IMR-90 (cell line): ENCODE measurements at regions not wholly inside any gene's neighbourhood (a gene's known extent, or its start where the extent isn't known, plus 50 kb on each side); places are given as distances from the start of the nearest gene placed in this dataset.

Experiments
- ATAC-seq: fragments of 200-7000 bp; cut with Tn5 transposase; 2 replicates; pipeline ENCODE4 v1.9.1; 2020; ENCODE audit warnings: low read depth, mild to moderate bottlenecking, moderate library complexity
- BruUV-seq: library from RNA; stranded (reverse); fragments of 400-500 nt; replicated peaks from 2 replicates; lab custom pipeline; 2021; lab: Mats Ljungman, UMichigan
- CTCF ChIA-PET: fragments of 300-600 bp; formaldehyde crosslinking; extraction: SDS; loops from one replicate; lab custom pipeline; 2021; ENCODE audit warnings: antibody characterized with exemption; lab: Yijun Ruan, JAX
- POLR2A ChIA-PET: fragments of 300-600 bp; sonication (Branson Sonifier 250); formaldehyde crosslinking; loops from one replicate; lab custom pipeline; 2022; ENCODE audit warnings: antibody characterized with exemption; ENCODE audit not compliant: unreplicated experiment; lab: Charles Lee
- DNase-seq: peaks from one replicate; pipeline ENCODE4 v3.0.0; 2013
- H2AFZ ChIP-seq: replicated peaks from 2 replicates; pipeline ENCODE3; 2013; ENCODE audit warnings: low read length, mild to moderate bottlenecking; ENCODE audit not compliant: poor library complexity
- H2AK5ac ChIP-seq: 2 replicates; pipeline ENCODE4 v1.6.1; 2013; ENCODE audit warnings: low read depth, low read length, inconsistent platforms
- H2AK9ac ChIP-seq: replicated peaks from 2 replicates; pipeline ENCODE3; 2013; ENCODE audit warnings: mild to moderate bottlenecking, low read depth, low read length, moderate library complexity; ENCODE audit not compliant: poor library complexity
- H2BK120ac ChIP-seq: 2 replicates; pipeline ENCODE4 v1.6.1; 2013; ENCODE audit warnings: low read depth, low read length, inconsistent platforms
- H2BK15ac ChIP-seq: 3 replicates; pipeline ENCODE4 v1.6.1; 2013; ENCODE audit warnings: low read depth, low read length, inconsistent platforms
- H2BK20ac ChIP-seq: 2 replicates; pipeline ENCODE4 v1.6.1; 2013; ENCODE audit warnings: low read depth, mild to moderate bottlenecking, inconsistent platforms, low read length, moderate library complexity
- H2BK5ac ChIP-seq: 2 replicates; pipeline ENCODE4 v1.6.1; 2013; ENCODE audit warnings: mild to moderate bottlenecking, low read depth, low read length, inconsistent platforms; ENCODE audit not compliant: poor library complexity, severe bottlenecking
- H3K14ac ChIP-seq: replicated peaks from 2 replicates; pipeline ENCODE4 v1.6.1; 2013; ENCODE audit warnings: low read depth, low read length, inconsistent platforms
- H3K18ac ChIP-seq: 2 replicates; pipeline ENCODE4 v1.6.1; 2013; ENCODE audit warnings: low read depth, low read length, control low read depth
- H3K23ac ChIP-seq: 2 replicates; pipeline ENCODE4 v1.6.1; 2013; ENCODE audit warnings: low read depth, low read length, inconsistent platforms
- H3K27ac ChIP-seq: 2 replicates; pipeline ENCODE4 v1.5.1; 2013; ENCODE audit warnings: mild to moderate bottlenecking, control low read depth, low read length; ENCODE audit not compliant: insufficient read depth
- H3K27me3 ChIP-seq: 2 replicates; pipeline ENCODE4 v1.6.1; 2013; ENCODE audit warnings: low read length; ENCODE audit not compliant: control insufficient read depth, insufficient read depth
- H3K36me3 ChIP-seq: 2 replicates; pipeline ENCODE4 v1.6.1; 2013; ENCODE audit warnings: low read length, mixed read lengths; ENCODE audit not compliant: control insufficient read depth, insufficient read depth
- H3K4ac ChIP-seq: 2 replicates; pipeline ENCODE4 v1.6.1; 2013; ENCODE audit warnings: low read depth, low read length, inconsistent platforms
- H3K4me1 ChIP-seq: 2 replicates; pipeline ENCODE4 v1.6.1; 2013; ENCODE audit warnings: low read length, mixed read lengths; ENCODE audit not compliant: control insufficient read depth, insufficient read depth
- H3K4me2 ChIP-seq: 2 replicates; pipeline ENCODE4 v1.6.1; 2013; ENCODE audit warnings: low read depth, mild to moderate bottlenecking, control low read depth, low read length, moderate library complexity
- H3K4me3 ChIP-seq: 2 replicates; pipeline ENCODE4 v1.5.1; 2013; ENCODE audit warnings: low read depth, mild to moderate bottlenecking, control low read depth, low read length, moderate library complexity; ENCODE audit not compliant: insufficient read depth
- H3K56ac ChIP-seq: 2 replicates; pipeline ENCODE4 v1.6.1; 2013; ENCODE audit warnings: low read length, inconsistent platforms; ENCODE audit not compliant: insufficient read depth; ENCODE audit errors: extremely low read depth
- H3K79me1 ChIP-seq, 2 experiments: 2 replicates each; pipeline ENCODE4 v1.6.1; 2013; ENCODE audit warnings: low read length in 2 of 2, inconsistent platforms in 1 of 2, low read depth in 1 of 2
- H3K9ac ChIP-seq: 2 replicates; pipeline ENCODE4 v1.6.1; 2013; ENCODE audit warnings: low read depth, low read length, control low read depth
- H3K9me1 ChIP-seq: 2 replicates; pipeline ENCODE4 v1.6.1; 2013; ENCODE audit warnings: low read length, inconsistent platforms; ENCODE audit not compliant: insufficient read depth
- H3K9me3 ChIP-seq: 2 replicates; pipeline ENCODE4 v1.6.1; 2013; ENCODE audit warnings: low read length; ENCODE audit not compliant: control insufficient read depth, insufficient read depth
- H4K20me1 ChIP-seq: 2 replicates; pipeline ENCODE4 v1.6.1; 2013; ENCODE audit warnings: low read length, inconsistent platforms; ENCODE audit not compliant: insufficient read depth
- H4K5ac ChIP-seq: 2 replicates; pipeline ENCODE4 v1.6.1; 2013; ENCODE audit warnings: mild to moderate bottlenecking, low read depth, low read length, control low read depth
- H4K8ac ChIP-seq, 2 experiments: 2 replicates each; pipeline ENCODE4 v1.6.1; 2013; ENCODE audit warnings: low read depth in 2 of 2, low read length in 2 of 2, control low read depth in 1 of 2, inconsistent platforms in 1 of 2
- H4K91ac ChIP-seq: 2 replicates; pipeline ENCODE4 v1.6.1; 2013; ENCODE audit warnings: low read depth, low read length, inconsistent platforms; ENCODE audit not compliant: insufficient read depth
- BHLHE40 ChIP-seq: fragments of 150-350 bp; IDR thresholded peaks from 2 replicates; pipeline ENCODE4 v1.6.1; 2016; ENCODE audit warnings: mild to moderate bottlenecking, low read depth, low read length
- CEBPB ChIP-seq: IDR thresholded peaks from 2 replicates; pipeline ENCODE4 v1.6.1; 2012; ENCODE audit warnings: low read depth, low read length, improper control_type of control experiment
- CHD1 ChIP-seq: IDR thresholded peaks from 2 replicates; pipeline ENCODE4 v1.6.1; 2012; ENCODE audit warnings: low read depth, low read length, improper control_type of control experiment
- FOS ChIP-seq: fragments of 150-350 bp; IDR thresholded peaks from 2 replicates; pipeline ENCODE4 v1.6.1; 2016; ENCODE audit warnings: low read depth, low read length
- MAFK ChIP-seq: IDR thresholded peaks from 2 replicates; pipeline ENCODE4 v1.6.1; 2012; ENCODE audit warnings: low read depth, low read length, improper control_type of control experiment
- MAZ ChIP-seq: IDR thresholded peaks from 2 replicates; pipeline ENCODE4 v1.6.1; 2012; ENCODE audit warnings: low read depth, mild to moderate bottlenecking, low read length, improper control_type of control experiment, moderate library complexity, borderline replicate concordance
- MXI1 ChIP-seq: IDR thresholded peaks from 2 replicates; pipeline ENCODE4 v1.6.1; 2012; ENCODE audit warnings: low read depth, mild to moderate bottlenecking, low read length, moderate library complexity, borderline replicate concordance
- NFE2L2 ChIP-seq: fragments of 150-350 bp; IDR thresholded peaks from 2 replicates; pipeline ENCODE4 v1.6.1; 2016; ENCODE audit warnings: low read depth, mild to moderate bottlenecking, low read length
- POLR2A ChIP-seq: IDR thresholded peaks from 2 replicates; pipeline ENCODE4 v1.6.1; 2012; ENCODE audit warnings: mild to moderate bottlenecking, low read depth, low read length
- RAD21 ChIP-seq: IDR thresholded peaks from 2 replicates; pipeline ENCODE4 v1.6.1; 2012; ENCODE audit warnings: low read length, improper control_type of control experiment
- RCOR1 ChIP-seq: IDR thresholded peaks from 2 replicates; pipeline ENCODE4 v1.6.1; 2012; ENCODE audit warnings: mild to moderate bottlenecking, low read length, improper control_type of control experiment; ENCODE audit not compliant: insufficient replicate concordance
- RFX5 ChIP-seq: IDR thresholded peaks from 2 replicates; pipeline ENCODE4 v1.8.0; 2012; ENCODE audit warnings: low read depth, mild to moderate bottlenecking, low read length, moderate library complexity
- SMC3 ChIP-seq: fragments of 150-350 bp; IDR thresholded peaks from 2 replicates; pipeline ENCODE4 v1.6.1; 2016; ENCODE audit warnings: low read depth, mild to moderate bottlenecking, antibody characterized with exemption, low read length, moderate library complexity
- WGBS, 2 experiments: methylation state at CpG; one replicate each; pipeline versions ENCODE4 v1.1.5 to v1.1.7; 2013; ENCODE audit warnings: missing lambda C conversion rate in 2 of 2; ENCODE audit not compliant: insufficient read length in 1 of 2; ENCODE audit errors: extremely low coverage in 2 of 2; 5-methylcytosine and 5-hydroxymethylcytosine counted together
- dilution Hi-C: fragments of 300-500 bp; cut with HindIII; formaldehyde crosslinking; loops from one replicate; pipeline ENCODE4 v1.14.3; 2018; ENCODE audit warnings: low sequenced_read_pairs; ENCODE audit not compliant: unreplicated experiment
- in situ Hi-C: fragments of 300-500 bp; cut with MboI; formaldehyde crosslinking; loops from 3 replicates; pipeline ENCODE4 v1.14.3; 2019; ENCODE audit warnings: low sequenced_read_pairs, inconsistent platforms, mixed read lengths
- intact Hi-C: fragments of 100-400 bp; cut with micrococcal nuclease; formaldehyde crosslinking; loops from 2 replicates; pipeline ENCODE4 v1.10.0; 2022
- TF ChIP-seq, protein P1 (sequence below): conservative IDR thresholded peaks from 2 replicates; pipeline ENCODE4 v1.5.1; 2012; ENCODE audit warnings: mild to moderate bottlenecking, low read depth, low read length, improper control_type of control experiment
- TF ChIP-seq, protein P2 (sequence below): fragments of 150-350 bp; IDR thresholded peaks from 2 replicates; pipeline ENCODE4 v1.6.1; 2017; ENCODE audit warnings: mild to moderate bottlenecking, antibody characterized with exemption, low read length, low read depth
- TF ChIP-seq, protein P3 (sequence below): fragments of 150-350 bp; IDR thresholded peaks from 2 replicates; pipeline ENCODE4 v1.6.1; 2016; ENCODE audit warnings: low read depth, mild to moderate bottlenecking, low read length, moderate library complexity, borderline replicate concordance

DNA sequence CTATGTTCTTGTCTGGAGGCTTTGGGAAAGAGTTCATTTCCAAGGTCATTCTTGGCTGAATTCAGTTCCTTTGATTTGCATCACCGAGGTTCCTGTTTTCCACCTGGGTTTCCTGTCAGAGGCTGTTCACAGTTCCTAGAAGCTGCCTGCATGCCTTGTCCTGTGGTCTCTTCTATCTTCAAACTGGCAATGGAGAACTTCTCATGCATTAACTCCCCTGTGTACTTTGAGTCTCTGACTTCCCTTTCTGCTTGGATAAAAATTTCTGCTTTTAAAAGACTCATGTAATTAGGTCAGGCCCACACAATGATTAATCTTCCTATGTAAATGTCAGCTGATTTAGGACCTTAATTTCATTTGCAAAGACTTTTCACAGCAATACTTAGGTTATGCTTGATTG lies 499.3 kb upstream of the FANCL start:
- ATAC-seq (no peak), DNase-seq (no peak)
- 33% methylated on average over 1 of the region's 1 CpG; no CpG with 5 or more reads in 1 of the 2 experiments for WGBS, 2 experiments
- no peak overlapping the region for H2AK9ac ChIP-seq
- no peaks in the 10 kb centered on the region for H3K4me1 ChIP-seq
- H3K9me3 ChIP-seq: no peaks in the 10 kb centered on the region
- intact Hi-C loops: no loop called here
- H4K91ac ChIP-seq: no peak overlapping the region
- no peak overlapping the region for H2AK5ac ChIP-seq
- dilution Hi-C loops: no loop called here
- no peaks in the 10 kb centered on the region for H3K36me3 ChIP-seq
- no peak overlapping the region for H3K4ac ChIP-seq
- H3K23ac ChIP-seq: no peak overlapping the region
- H3K14ac ChIP-seq: no peak overlapping the region
- H3K56ac ChIP-seq: no peak overlapping the region
- H3K4me2 ChIP-seq: no peak overlapping the region
- H4K5ac ChIP-seq: no peak overlapping the region
- no peak overlapping the region for H2BK20ac ChIP-seq
- H3K9me1 ChIP-seq: no peaks in the 10 kb centered on the region
- no peaks in the 10 kb centered on the region for H4K20me1 ChIP-seq
- no peak overlapping the region for H3K4me3 ChIP-seq
- in situ Hi-C loops: no loop called here
- H2AFZ ChIP-seq: no peak overlapping the region
- H2BK5ac ChIP-seq: no peak overlapping the region
- H2BK120ac ChIP-seq: no peak overlapping the region
- no peak overlapping the region for H3K27ac ChIP-seq
- CTCF ChIA-PET: no interaction called here
- POLR2A ChIA-PET: no interaction called here
- BruUV-seq: no TSS peak
- H3K18ac ChIP-seq: no peak overlapping the region
- H3K9ac ChIP-seq: no peak overlapping the region
- no peaks in the 10 kb centered on the region for H3K79me1 ChIP-seq
- no peaks in the 10 kb centered on the region for H3K27me3 ChIP-seq
- no peak overlapping the region for H4K8ac ChIP-seq
- no peak for TF ChIP-seq RCOR1
- TF ChIP-seq RFX5: no peak
- TF ChIP-seq MAZ: no peak
- TF ChIP-seq MAFK: no peak
- no peak for TF ChIP-seq BHLHE40
- TF ChIP-seq FOS: no peak
- no peak for TF ChIP-seq MXI1
- no peak for TF ChIP-seq SMC3
- TF ChIP-seq, protein P1, sequence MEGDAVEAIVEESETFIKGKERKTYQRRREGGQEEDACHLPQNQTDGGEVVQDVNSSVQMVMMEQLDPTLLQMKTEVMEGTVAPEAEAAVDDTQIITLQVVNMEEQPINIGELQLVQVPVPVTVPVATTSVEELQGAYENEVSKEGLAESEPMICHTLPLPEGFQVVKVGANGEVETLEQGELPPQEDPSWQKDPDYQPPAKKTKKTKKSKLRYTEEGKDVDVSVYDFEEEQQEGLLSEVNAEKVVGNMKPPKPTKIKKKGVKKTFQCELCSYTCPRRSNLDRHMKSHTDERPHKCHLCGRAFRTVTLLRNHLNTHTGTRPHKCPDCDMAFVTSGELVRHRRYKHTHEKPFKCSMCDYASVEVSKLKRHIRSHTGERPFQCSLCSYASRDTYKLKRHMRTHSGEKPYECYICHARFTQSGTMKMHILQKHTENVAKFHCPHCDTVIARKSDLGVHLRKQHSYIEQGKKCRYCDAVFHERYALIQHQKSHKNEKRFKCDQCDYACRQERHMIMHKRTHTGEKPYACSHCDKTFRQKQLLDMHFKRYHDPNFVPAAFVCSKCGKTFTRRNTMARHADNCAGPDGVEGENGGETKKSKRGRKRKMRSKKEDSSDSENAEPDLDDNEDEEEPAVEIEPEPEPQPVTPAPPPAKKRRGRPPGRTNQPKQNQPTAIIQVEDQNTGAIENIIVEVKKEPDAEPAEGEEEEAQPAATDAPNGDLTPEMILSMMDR: no peak
- no peak for TF ChIP-seq RAD21
- TF ChIP-seq, protein P2, sequence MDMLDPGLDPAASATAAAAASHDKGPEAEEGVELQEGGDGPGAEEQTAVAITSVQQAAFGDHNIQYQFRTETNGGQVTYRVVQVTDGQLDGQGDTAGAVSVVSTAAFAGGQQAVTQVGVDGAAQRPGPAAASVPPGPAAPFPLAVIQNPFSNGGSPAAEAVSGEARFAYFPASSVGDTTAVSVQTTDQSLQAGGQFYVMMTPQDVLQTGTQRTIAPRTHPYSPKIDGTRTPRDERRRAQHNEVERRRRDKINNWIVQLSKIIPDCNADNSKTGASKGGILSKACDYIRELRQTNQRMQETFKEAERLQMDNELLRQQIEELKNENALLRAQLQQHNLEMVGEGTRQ: no peak
- TF ChIP-seq CEBPB: no peak
- no peak for TF ChIP-seq POLR2A
- no peak for TF ChIP-seq CHD1
- TF ChIP-seq, protein P3, sequence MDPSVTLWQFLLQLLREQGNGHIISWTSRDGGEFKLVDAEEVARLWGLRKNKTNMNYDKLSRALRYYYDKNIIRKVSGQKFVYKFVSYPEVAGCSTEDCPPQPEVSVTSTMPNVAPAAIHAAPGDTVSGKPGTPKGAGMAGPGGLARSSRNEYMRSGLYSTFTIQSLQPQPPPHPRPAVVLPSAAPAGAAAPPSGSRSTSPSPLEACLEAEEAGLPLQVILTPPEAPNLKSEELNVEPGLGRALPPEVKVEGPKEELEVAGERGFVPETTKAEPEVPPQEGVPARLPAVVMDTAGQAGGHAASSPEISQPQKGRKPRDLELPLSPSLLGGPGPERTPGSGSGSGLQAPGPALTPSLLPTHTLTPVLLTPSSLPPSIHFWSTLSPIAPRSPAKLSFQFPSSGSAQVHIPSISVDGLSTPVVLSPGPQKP: no peak
- no peak for TF ChIP-seq NFE2L2
- no peak overlapping the region for H2BK15ac ChIP-seq
